OCI-LY7 (cell line): ENCODE measurements at regions not wholly inside any gene's neighbourhood (a gene's known extent, or its start where the extent isn't known, plus 50 kb on each side); places are given as distances from the start of the nearest gene placed in this dataset.

Experiments used
- BruUV-seq: library from RNA; stranded (reverse); fragments of 400-500 nt; replicated peaks from 2 replicates; lab custom pipeline; 2021; lab: Mats Ljungman, UMichigan
- CTCF ChIA-PET: fragments of 300-600 bp; sonication (Branson Sonifier 250); formaldehyde crosslinking; loops from one replicate; lab custom pipeline; 2022; ENCODE audit warnings: antibody characterized with exemption; ENCODE audit not compliant: unreplicated experiment; lab: Charles Lee
- POLR2A ChIA-PET: fragments of 300-600 bp; sonication (Branson Sonifier 250); formaldehyde crosslinking; loops from one replicate; lab custom pipeline; 2022; ENCODE audit warnings: antibody characterized with exemption; lab: Charles Lee
- DNase-seq: peaks from one replicate; pipeline ENCODE4 v3.0.0-alpha.2; 2015; ENCODE audit warnings: low spot score
- H2AFZ ChIP-seq: fragments of 200-600 bp; sonication (generic), shearing (Covaris generic); 2 replicates; pipeline ENCODE4 v1.6.1; 2014; ENCODE audit warnings: mild to moderate bottlenecking, antibody characterized with exemption, low read length, moderate library complexity
- H3K27ac ChIP-seq: fragments of 200-600 bp; sonication (generic); 2 replicates; pipeline ENCODE4 v1.5.1; 2014; ENCODE audit warnings: mixed run types, low read depth, mild to moderate bottlenecking, moderate library complexity, low read length, inconsistent platforms; ENCODE audit not compliant: poor library complexity, severe bottlenecking
- H3K36me3 ChIP-seq: fragments of 200-600 bp; sonication (generic); 2 replicates; pipeline ENCODE4 v1.6.1; 2014; ENCODE audit warnings: mild to moderate bottlenecking, antibody characterized with exemption, low read length, moderate library complexity, mixed read lengths; ENCODE audit not compliant: insufficient read depth
- H3K4me1 ChIP-seq: fragments of 200-600 bp; sonication (generic); 2 replicates; pipeline ENCODE4 v1.5.1; 2014; ENCODE audit warnings: mild to moderate bottlenecking, low read length; ENCODE audit not compliant: insufficient read depth, poor library complexity, severe bottlenecking
- H3K4me2 ChIP-seq: fragments of 200-600 bp; sonication (generic); 2 replicates; pipeline ENCODE4 v1.6.1; 2014; ENCODE audit warnings: mild to moderate bottlenecking, low read length
- H3K4me3 ChIP-seq: fragments of 200-600 bp; sonication (generic); 2 replicates; pipeline ENCODE4 v1.5.1; 2014; ENCODE audit warnings: mild to moderate bottlenecking, low read depth, low read length; ENCODE audit not compliant: poor library complexity, severe bottlenecking
- H3K79me2 ChIP-seq: fragments of 200-600 bp; sonication (generic); 2 replicates; pipeline ENCODE4 v1.6.1; 2016; ENCODE audit warnings: low read depth, mild to moderate bottlenecking, low read length, moderate library complexity, mixed read lengths; ENCODE audit not compliant: insufficient read depth
- H3K9me2 ChIP-seq: fragments of 200-600 bp; sonication (generic); 2 replicates; pipeline ENCODE4 v1.6.1; 2016; ENCODE audit warnings: mild to moderate bottlenecking, low read length, mixed read lengths; ENCODE audit not compliant: insufficient read depth
- H3K9me3 ChIP-seq: fragments of 200-600 bp; sonication (generic); 2 replicates; pipeline ENCODE4 v1.6.1; 2014; ENCODE audit warnings: mild to moderate bottlenecking, mixed run types, low read length, mixed read lengths
- H4K20me1 ChIP-seq: fragments of 200-600 bp; sonication (generic); 2 replicates; pipeline ENCODE4 v1.6.1; 2014; ENCODE audit warnings: mild to moderate bottlenecking, antibody characterized with exemption, low read length, moderate library complexity, mixed read lengths; ENCODE audit not compliant: insufficient read depth
- CTCF ChIP-seq: fragments of 200-600 bp; sonication (generic); conservative IDR thresholded peaks from 2 replicates; pipeline ENCODE4 v1.5.1; 2014; ENCODE audit warnings: mild to moderate bottlenecking, antibody characterized with exemption, low read length, moderate library complexity, mixed read lengths
- EZH2phosphoT487 ChIP-seq: fragments of 200-600 bp; sonication (generic); IDR thresholded peaks from 2 replicates; pipeline ENCODE4 v1.6.1; 2018; ENCODE audit warnings: low read depth, borderline replicate concordance, mild to moderate bottlenecking, mixed run types, antibody characterized with exemption, low read length, moderate library complexity, mixed read lengths
- intact Hi-C: fragments of 100-400 bp; cut with micrococcal nuclease; formaldehyde crosslinking; loops from one replicate; pipeline ENCODE4 v1.10.0; 2022; ENCODE audit not compliant: unreplicated experiment

GRCh38 chr2:182530636-182531035 is 103.8 kb upstream of the PDE1A start:
- TF ChIP-seq CTCF (no peak), EZH2phosphoT487 (no peak)
- CTCF ChIA-PET = interaction anchor here (0.6 kb wide), 1 partner anchor 951 kb away, joined by 3 read pairs; no protein-coding TSS in a partner anchor
- no peak overlapping the region for H3K4me3 ChIP-seq
- no peaks in the 10 kb centered on the region for H3K79me2 ChIP-seq
- POLR2A ChIA-PET = interaction anchor here (0.6 to 0.7 kb wide), 2 partner anchors 463 to 534 kb away, joined by 4 to 5 read pairs; no protein-coding TSS in a partner anchor
- H3K27ac ChIP-seq = no peak overlapping the region
- no peaks in the 10 kb centered on the region for H3K9me2 ChIP-seq
- DNase-seq = no peak
- intact Hi-C loops = no loop called here
- H4K20me1 ChIP-seq = no peaks in the 10 kb centered on the region
- no peaks in the 10 kb centered on the region for H3K36me3 ChIP-seq
- BruUV-seq = no TSS peak
- H3K4me2 ChIP-seq = no peak overlapping the region
- no peaks in the 10 kb centered on the region for H3K4me1 ChIP-seq
- H2AFZ ChIP-seq = no peak overlapping the region
- H3K9me3 ChIP-seq = no peaks in the 10 kb centered on the region

- CTCF ChIA-PET = no interaction called here
Measured at GRCh38 chr2:182540252-182540651, 113.4 kb upstream of the PDE1A start.

More at GRCh38 chr2:182540252-182540651, 113.4 kb upstream of the PDE1A start:
- POLR2A ChIA-PET = interaction anchor here (0.6 kb wide), 1 partner anchor 16 kb away, joined by 4 read pairs; no protein-coding TSS in a partner anchor
- no peaks in the 10 kb centered on the region for H4K20me1 ChIP-seq
- no peaks in the 10 kb centered on the region for H3K79me2 ChIP-seq
- no peak overlapping the region for H3K4me3 ChIP-seq
- H2AFZ ChIP-seq = no peak overlapping the region
- no peak overlapping the region for H3K4me2 ChIP-seq
- intact Hi-C loops = no loop called here
- DNase-seq = no peak
- H3K9me2 ChIP-seq = no peaks in the 10 kb centered on the region
- H3K27ac ChIP-seq = no peak overlapping the region
- no peaks in the 10 kb centered on the region for H3K4me1 ChIP-seq
- no peaks in the 10 kb centered on the region for H3K36me3 ChIP-seq
- BruUV-seq = no TSS peak
- no peak for TF ChIP-seq EZH2phosphoT487
- TF ChIP-seq CTCF = no peak
- H3K9me3 ChIP-seq = no peaks in the 10 kb centered on the region
